GM19397 (cell line): ENCODE measurements at regions not wholly inside any gene's neighbourhood (a gene's known extent, or its start where the extent isn't known, plus 50 kb on each side); places are given as distances from the start of the nearest gene placed in this dataset.
"Not testable (repeated sequence)": the region's sequence is repeated elsewhere in the genome, so short reads cannot be mapped to it uniquely, and the experiment has no call there.

Experiments used
- ATAC-seq: cut with Tn5 transposase; IDR thresholded peaks from one replicate; pipeline ENCODE4 v1.9.1; 2021; ENCODE audit warnings: mild to moderate bottlenecking, moderate library complexity; ENCODE audit not compliant: unreplicated experiment

GRCh38 chr18:23311351-23312121 lies 141.6 kb upstream of the RIOK3 start:
- ATAC-seq: no peak

- no peak for ATAC-seq
These were observed 139.7 kb upstream of the RIOK3 start for GRCh38 chr18:23313379-23313778.

GRCh38 chr18:23314672-23315071 lies 138.4 kb upstream of the RIOK3 start:
- no peak for ATAC-seq

DNA sequence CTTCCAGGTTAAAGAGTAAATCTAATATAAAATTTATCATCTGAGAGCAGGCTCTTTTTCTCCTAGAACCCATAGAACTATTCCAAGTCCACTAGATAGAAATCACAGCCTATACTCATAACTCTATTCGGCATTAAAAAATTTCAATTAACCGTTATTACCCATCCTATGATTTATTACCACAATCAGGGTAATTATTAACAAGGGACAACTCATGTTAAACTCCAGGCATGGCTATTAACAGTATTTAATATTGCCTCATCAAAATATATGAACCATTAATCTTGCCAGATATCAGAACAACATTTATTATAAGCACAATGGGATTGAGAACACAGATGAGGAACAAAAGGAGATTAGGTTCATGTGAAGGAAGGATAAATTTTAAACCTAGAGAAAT lies 136.8 kb upstream of the RIOK3 start:
- no peak for ATAC-seq

DNA sequence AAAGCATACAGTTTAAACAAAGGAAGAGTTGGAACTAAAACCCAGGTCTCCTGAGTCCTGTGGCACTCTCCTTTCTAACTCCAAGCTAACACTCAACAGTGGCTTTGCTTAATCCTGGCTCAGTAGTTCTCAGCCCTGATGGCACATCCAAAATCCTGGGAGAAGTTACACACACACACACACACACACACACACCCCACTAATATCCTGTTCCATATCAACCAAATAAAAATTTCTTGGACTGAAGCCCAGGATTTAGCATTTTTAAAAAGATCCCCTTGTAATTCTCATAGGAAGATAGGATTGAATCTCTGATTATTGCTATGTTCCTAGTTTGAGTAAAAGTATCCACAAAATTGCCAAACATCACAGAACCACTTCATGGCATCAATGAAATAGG lies 136.1 kb upstream of the RIOK3 start:
- ATAC-seq: no peak

GRCh38 chr18:23317975-23318675 lies 135.0 kb upstream of the RIOK3 start:
- no peak for ATAC-seq

GRCh38 chr18:23320709-23321236 lies 132.3 kb upstream of the RIOK3 start:
- no peak for ATAC-seq

- ATAC-seq: no peak
These were observed 131.1 kb upstream of the RIOK3 start for GRCh38 chr18:23321996-23322395.

DNA sequence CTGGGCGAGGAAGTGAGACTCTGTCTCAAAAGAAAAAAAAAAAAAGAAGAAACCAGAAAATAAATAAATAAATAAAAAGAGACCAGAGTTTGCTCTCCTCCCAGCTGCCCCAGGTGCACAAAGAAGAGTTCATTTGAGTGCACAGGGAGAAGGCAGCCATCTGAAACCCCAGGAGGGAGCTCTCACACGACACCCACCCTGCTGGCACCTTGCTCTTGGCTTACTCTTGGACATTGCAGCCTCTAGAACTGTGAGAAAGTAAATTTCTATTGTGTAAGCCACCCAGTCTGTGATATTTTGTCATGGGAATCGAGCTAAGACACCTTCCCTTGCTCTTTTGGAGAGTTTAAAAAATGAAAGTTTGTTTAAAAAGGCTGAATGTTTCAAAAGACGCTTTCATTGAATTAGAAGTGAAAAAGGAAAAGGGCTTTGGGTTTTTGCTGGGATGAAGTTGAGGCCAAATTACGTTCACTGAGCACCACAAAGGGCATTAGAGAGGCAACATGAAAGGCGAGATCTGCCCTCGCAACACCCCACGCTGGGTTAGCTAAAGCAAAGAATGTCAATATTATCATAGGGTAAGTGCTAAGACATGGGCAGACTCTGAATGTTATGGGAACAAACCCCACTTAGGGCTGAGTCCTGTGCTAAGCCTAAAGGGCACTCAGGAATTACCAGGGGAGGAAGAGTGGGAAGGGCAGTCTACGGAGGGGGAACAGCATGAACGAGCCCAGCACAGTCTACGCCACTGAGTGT lies 128.9 kb upstream of the RIOK3 start:
- no peak for ATAC-seq

DNA sequence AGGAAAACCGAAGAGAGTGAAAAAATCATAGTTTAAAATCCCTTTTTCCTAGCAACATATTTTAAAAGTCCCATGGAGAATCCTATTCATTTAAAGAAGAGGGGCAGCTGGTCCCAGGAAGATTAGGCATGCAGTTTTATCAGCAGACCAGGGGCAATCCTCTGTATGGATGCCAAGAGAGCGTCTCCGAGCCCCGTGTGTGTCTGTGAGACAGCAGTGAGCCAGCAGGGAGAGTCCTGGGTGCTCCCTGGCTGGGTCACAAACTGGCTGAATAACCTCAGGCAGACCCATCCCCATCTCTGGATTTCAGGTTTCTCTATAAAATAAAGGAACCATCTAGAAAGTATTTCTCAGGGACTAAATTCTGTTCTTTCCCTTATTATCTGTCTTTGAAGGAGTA lies 128.2 kb upstream of the RIOK3 start:
- ATAC-seq: no peak

DNA sequence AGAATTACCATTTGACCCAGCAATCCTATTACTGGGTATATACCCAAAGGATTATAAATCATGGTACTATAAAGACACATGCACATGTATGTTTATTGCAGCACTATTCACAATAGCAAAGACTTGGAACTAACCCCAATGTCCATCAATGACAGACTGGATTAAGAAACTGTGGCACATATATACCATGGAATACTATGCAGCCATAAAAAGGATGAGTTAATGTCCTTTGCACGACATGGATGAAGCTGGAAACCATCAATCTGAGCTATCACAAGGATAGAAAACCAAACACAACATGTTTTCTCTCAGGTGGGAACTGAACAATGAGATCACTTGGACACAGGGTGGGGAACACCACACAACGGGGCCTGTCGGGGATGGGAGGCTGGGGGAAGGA lies 123.4 kb upstream of the RIOK3 start:
- ATAC-seq: not testable (repeated sequence)

- ATAC-seq: peak; percentile 94
These were observed 122.7 kb upstream of the RIOK3 start for GRCh38 chr18:23330423-23330822.

- ATAC-seq: no peak
These were observed 121.8 kb upstream of the RIOK3 start for GRCh38 chr18:23331091-23331920.

DNA sequence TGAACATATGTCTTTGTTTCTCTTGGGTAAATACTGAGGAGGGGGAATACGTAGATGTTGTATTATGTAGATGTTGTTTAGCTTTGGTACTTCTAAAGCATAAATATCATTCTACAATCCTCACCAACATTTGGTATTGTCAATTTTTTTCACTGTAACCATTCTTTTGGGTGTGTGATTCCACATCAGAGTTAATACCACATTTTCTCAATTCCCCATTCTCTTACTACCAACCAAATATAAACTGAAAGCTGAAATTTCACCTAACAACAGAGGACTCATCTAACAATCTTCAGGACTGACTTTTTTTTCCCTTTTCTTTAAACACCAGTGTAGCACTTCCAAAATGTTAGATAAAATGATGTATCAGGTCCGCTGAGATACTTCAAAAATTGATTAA lies 120.7 kb upstream of the RIOK3 start:
- no peak for ATAC-seq

DNA sequence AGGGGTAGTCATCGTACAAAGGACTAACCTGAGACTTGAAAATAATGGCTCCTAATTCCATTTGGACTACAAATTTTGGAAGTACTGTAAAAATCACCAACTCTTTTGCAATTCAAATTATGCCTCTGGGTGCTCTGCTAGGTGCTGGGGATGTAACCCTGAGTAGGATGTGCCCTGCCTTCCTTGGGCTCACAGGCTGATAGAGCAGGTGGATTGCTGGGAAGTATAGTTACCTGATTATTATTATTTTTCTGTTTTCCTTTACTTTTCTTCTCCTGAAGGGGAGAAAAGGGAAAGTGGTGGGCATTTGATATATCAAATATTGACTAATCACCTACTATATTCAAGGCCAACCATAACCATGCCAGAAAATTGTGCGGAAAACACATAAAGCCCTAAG lies 119.3 kb upstream of the RIOK3 start:
- ATAC-seq: no peak

DNA sequence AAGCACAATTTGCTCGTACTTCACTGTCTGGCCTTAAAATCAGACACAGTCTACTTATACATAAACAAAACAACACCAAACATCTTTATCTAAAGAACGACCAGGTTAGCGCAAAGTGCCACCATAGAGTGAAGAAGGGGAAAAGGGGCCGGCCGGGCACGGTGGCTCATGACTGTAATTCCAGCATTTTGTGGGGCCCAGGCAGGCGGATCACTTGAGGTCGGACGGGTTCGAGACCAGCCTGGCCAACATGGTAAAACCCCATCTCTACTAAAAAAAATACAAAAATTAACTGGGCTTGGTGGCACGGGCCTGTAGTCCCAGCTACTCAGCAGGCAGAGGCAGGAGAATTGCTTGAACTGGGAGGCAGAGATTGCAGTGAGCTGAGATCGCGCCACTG lies 118.5 kb upstream of the RIOK3 start:
- ATAC-seq: no peak

- ATAC-seq: no peak
These were observed 117.0 kb upstream of the RIOK3 start for GRCh38 chr18:23336101-23336500.

DNA sequence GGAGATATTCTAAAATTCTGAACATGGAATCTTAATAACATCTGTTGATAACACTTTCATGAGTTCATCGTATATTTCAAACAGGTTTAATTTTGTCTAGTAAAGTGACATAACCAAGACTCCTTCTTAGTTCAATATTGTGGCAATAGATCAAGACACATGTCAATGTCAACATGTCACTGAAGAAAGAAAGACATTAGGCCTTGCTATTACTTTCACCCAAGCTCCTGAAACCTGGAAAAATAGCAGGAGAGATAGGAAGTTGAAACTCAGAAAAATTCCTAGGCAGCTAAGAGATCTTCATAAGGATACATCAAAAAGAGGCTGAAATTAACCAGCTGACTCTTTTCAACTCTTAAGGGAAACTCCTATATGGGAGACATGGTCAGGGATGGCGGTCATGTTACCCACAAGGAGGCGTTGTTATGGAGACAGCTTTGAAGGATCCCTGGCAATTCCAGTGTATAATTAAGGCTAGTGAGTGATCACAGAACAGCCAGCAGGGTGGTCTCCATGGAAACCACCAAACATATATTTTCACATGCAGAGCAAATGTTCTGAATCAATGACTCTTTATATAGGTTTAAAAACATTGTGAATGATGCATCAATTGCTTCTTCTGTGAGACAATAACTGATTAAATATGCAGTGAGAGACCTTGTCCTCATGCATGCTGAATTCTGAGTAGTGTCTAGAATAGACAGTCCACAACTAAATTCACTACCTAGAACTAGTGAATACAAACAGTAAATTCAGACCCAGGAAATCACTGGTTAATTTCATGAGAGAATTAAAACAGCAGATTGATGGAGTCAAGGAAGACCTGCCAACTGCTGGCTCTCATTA lies 115.3 kb upstream of the RIOK3 start:
- ATAC-seq: no peak

- no peak for ATAC-seq
These were observed 112.4 kb upstream of the RIOK3 start for GRCh38 chr18:23340661-23341060.

DNA sequence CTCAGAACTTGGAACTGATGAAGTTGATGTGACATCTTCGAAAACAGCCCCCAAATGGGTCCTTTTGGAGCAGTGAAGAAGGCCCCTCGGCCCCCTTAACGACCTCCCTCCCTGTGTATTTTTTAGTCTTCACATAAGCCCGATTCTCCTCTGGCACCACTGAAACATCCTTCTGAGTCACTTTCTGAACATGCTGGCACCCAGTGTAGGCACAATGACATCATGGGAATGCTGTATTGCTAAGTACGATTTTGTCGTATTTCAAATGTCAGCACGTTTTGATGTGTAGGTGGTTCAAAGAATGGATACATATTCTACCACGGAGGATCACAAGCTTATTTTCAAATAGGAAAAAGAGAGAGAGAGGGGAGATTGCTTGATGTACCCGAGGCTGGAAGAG lies 111.7 kb upstream of the RIOK3 start:
- no peak for ATAC-seq
